Middle frontal gyrus (tissue), 1 donor: ENCODE measurements at regions not wholly inside any gene's neighbourhood (a gene's known extent, or its start where the extent isn't known, plus 50 kb on each side); places are given as distances from the start of the nearest gene placed in this dataset.

Experiments used
- DNase-seq: peaks from one replicate; pipeline ENCODE4 v3.0.0-alpha.2; 2015; ENCODE audit warnings: low spot score; ENCODE audit errors: extremely low spot score

DNA sequence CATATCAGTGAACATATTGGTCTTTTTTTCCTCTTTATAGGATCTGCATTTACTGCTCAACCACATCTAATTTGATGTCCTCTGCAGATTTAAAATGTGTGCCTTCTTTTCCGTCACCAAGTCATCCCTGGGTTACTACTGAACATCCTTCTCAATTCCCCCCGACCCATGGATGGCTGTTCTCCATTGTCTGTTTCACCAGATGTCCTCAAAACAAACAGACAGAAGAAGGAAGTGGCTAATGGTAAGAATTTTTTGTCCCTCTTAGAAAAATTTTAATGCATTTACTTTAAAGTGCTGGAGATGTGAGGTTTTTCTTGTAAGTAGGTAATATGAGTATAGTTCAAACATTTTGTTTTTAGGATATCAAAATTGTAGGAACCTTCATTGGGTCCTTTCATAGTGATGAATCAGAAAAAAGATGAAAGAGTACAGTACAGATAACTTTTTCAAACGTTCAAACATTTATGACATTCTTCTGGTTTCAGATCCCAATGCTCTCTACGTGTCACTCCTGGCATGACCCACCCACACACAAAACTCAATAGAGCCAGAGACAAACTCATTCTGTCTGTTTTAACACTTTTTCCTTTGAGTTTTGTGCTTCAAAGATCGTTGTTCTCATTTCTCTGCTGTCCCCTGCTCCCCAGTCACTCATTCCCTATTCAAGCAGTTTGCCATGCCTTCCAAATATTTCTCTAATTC is 276.4 kb downstream of the PRL start:
- no peak for DNase-seq

DNA sequence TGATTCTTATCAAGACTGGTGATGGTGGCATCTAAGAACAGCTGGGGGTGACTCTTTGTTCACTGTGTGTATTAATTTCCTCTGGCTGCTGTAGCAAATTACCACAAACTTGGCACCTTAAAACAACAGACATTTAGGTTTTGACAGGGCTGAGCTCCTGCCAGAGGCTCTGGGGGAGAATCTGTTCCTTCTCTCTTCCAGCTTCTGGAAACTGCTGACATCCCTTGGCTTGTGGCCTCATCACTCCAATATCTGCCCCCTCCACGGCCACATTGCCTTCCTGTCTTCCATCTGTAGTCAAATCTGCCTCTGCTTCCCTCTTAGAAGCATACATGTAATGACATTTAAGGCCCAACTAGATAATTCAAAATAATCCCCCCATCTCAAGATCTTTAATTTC is 274.9 kb downstream of the PRL start:
- no peak for DNase-seq

DNA sequence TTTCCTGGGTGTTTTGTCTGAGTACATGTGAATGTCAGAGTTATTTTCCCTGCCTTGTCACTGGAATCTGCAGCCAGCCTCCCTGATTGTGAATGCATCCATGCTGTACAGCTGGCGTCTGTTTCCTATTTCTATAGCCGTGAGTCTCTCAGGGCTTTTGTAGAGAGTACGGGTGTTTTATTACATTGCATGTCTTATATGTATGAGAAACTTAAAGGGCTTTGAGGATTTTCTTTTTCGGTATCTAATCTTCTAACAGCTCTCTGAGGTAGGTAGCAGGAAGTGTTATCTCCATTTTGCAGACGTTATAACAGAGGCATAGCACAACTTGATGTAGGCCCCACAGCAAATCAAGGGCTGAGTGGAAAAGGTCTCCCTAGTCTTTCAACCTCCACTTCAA is 272.9 kb downstream of the PRL start:
- no peak for DNase-seq

- no peak for DNase-seq
Observed at GRCh38 chr6:22024973-22025467, 271.8 kb downstream of the PRL start.

- DNase-seq = no peak
Observed at GRCh38 chr6:22025468-22026163, 271.2 kb downstream of the PRL start.

- no peak for DNase-seq
Observed at GRCh38 chr6:22026164-22026678, 270.6 kb downstream of the PRL start.

GRCh38 chr6:22027040-22027725 is 269.7 kb downstream of the PRL start:
- DNase-seq = no peak

- DNase-seq = no peak
Observed at GRCh38 chr6:22028403-22029090, 268.3 kb downstream of the PRL start.

DNA sequence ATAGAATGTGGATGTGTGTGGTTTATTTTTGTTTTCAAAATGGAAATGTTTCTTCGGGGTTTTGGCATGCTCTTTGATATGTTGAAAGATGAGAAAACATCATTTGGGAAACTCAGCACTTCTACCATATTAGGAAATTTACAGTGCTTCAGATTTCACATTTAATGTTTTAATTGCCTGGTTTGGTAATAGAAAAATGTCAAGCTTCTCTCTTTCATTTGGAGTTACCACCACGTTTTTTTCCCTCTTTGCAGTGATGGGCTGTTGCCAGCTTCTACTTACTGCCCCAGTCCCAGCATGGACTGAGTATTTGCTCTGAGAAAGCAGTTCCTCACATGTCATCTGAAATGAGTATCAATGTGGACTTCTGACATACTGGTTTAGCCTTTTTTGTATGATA is 267.7 kb downstream of the PRL start:
- DNase-seq = no peak

DNA sequence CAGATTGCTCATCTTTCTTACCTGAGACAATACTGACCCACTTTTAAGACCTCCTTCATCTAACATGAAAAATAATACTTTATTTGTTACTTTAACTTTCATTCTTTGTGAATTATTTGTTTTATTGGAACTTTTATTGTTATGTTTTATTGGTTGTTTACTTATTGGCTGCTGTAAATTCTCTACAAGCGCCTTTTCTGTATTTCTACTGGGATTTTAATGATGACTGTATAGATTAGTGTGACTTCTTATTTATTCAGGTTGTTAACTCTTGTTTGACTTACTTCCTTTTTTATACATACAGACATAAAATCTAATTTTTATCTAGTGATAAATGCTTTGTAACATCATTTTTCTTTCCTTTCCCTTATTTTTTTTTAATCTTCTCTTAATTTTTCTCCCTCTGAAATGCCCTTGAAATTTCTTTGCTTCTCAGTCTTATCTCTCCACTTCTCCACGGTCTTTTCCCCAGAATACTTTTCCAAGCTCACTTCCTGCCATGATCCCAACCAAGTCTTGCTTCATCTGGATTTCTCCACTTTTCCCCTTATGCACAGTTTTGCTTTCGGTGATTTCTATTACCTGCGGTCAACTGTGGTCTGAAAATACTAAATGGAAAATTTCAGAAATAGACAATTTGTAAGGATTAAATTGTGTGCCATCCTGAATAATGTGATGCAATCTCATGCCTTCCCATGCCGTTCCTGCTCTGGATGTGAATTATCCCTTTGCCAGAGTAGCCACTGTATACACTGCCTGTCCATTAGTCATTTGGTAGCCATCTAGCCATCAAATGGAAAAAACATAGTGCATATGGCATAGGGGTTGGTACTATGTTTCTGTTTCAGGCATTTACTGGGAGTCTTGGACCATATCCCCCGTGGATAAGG is 265.9 kb downstream of the PRL start:
- no peak for DNase-seq

DNA sequence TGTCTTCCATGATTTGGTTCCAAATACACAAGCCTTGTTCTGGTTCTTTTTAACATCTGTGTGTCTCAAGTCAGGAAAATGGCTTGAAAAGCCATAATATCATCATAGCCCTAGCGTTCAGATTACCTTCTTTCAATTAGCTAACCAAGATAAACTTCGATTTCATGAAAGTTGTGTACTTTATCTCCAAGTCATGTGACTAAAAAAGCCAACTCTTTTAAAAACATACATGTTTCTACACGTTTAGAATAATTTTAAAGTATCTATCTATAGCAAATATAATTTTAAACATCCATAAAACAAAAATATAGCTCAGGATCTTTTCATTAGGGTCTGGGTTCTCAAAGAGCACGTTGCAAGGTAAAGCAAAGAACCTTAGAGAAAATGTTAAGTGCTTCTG is 261.1 kb downstream of the PRL start:
- no peak for DNase-seq

- DNase-seq = no peak
Observed at GRCh38 chr6:22036275-22036674, 260.6 kb downstream of the PRL start.

DNA sequence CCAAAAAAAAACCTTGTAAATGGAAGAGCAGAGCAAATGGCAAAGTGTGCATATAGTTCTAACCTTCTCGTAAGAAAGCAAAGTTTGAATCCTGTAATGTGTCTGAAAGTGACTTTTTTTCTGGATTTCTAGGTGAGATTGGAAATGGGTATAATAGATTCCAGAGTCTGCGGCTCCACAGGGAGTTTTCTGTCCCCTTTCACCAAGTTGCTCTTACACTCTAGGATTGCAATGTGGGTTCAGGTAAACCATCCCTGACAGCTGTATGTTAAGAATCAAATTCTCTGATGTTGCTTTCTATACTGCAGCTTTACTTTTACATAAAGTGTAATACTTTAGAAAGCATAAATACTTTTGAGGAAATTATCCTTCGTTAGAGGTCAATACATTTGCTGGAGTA is 260.1 kb downstream of the PRL start:
- DNase-seq = no peak

DNA sequence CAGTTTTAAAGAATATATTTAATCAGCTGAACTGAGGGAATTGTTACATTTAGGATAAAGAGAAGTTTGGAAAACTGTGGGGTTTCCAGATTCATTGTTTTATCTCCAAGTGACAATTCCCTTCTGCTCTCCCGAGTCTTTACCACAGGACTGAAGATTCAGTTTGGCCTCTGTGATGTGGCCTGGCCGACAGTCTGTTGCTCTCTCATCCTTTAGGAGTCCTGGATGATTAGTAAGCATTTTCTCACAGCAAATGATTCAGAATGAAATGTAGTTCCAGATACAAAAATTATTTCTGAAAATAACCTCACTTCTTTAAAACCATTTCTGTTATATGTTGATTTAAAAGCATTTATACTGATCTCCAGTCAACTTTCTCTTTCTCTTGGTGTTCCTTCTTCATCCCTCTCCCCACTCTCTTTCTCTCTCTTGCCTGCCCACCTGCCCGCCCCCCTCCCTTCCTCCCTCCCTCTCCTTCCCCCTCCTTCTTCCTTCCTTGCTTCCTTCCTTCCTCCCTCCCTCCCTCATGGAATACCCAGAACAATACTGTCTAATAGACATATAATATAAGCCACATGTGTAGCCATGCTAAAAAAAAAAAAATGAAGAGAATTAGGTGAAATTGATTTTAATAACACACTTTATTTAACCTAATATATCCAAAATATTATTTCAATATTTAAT is 254.9 kb downstream of the PRL start:
- no peak for DNase-seq

DNA sequence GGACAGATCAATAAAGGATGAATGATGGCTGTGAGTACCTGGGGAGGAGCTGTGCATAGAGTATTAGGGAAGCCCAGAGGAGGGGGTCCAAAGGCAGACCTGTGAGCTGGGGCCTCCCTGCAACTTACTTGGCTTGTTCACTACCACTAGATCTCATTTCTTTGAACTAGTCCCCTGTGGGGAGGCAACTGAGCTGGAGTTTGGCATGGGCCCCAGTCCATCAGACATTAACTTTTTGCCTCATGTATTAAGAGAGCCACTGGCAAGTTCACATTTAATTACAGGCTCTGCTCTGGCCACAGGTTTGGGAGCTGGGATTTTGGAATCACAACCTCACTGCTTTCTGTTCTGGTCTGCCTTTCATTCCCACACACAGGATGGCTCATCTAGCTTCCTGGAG is 254.1 kb downstream of the PRL start:
- no peak for DNase-seq

DNA sequence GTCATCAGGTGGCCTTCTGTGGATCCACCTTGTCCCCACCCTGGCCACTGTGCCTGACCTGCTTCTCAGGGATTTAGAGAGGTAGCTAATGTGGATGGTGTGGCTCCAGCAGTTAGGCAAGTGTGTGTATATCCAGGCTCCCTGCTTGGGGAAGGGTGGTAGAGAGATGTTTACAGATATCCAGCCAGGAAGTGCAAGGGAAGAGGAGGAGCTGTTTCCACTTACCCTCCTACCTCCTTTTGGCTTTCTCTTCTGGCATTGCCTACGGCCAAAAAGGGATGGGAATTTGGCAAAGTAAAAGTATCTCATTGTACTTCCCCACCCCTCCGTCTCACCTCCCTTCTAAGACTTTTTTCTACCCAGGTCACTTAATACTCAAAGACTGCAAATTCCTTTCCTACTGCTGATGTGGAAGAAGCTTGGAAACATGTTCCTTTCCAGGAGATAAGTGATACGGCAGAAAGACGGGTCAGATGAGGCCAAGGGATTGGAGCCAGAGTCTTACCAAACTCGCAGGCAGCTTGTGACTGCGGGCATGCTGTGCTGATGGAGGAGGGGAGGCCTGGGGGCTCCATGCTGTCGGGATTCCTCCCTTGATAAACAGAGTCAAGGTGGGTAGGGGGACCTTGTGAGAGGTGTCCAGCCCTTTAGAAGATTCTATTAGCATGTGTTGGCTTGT is 253.4 kb downstream of the PRL start:
- DNase-seq = no peak

GRCh38 chr6:22045261-22045912 is 251.4 kb downstream of the PRL start:
- DNase-seq = no peak

GRCh38 chr6:22049002-22049401 is 247.8 kb downstream of the PRL start:
- no peak for DNase-seq
